ENCODE measurements at regions not wholly inside any gene's neighbourhood (a gene's known extent, or its start where the extent isn't known, plus 50 kb on each side); places are given as distances from the start of the nearest gene placed in this dataset.
"Not testable (repeated sequence)": the region's sequence is repeated elsewhere in the genome, so short reads cannot be mapped to it uniquely, and the experiment has no call there.

DNA sequence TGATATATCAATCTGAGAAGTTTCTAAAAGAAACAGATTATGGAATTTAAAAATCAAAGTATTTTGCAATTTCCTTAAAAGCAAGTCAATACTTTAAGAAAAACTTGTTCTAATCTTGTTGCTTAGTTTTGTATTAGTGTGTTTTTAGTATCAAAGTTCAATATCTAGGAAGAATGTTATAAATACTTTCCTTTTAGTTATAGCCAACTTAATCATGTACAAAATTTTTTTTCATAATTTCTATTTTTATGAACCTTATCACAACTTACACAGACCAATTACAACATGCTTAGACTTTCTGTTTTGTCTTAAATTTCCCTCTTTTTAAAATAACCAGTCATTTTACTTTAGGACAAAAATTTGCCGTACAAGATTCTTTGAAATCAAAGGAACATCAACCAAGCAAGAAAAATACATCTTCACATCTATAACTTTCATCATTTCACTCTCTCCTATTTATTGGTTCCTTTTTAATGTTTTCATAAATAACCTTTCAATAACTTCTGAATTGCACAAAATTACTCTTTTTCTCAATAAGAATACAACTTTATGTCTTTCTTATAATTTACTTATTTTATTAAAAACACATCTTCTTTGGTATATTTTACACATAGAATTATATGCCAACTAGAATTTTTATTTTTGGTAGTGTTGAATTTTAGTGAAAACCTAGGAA, 308.2 kb upstream of the GLI3 start (continued):
- TF ChIP-seq, protein P1, sequence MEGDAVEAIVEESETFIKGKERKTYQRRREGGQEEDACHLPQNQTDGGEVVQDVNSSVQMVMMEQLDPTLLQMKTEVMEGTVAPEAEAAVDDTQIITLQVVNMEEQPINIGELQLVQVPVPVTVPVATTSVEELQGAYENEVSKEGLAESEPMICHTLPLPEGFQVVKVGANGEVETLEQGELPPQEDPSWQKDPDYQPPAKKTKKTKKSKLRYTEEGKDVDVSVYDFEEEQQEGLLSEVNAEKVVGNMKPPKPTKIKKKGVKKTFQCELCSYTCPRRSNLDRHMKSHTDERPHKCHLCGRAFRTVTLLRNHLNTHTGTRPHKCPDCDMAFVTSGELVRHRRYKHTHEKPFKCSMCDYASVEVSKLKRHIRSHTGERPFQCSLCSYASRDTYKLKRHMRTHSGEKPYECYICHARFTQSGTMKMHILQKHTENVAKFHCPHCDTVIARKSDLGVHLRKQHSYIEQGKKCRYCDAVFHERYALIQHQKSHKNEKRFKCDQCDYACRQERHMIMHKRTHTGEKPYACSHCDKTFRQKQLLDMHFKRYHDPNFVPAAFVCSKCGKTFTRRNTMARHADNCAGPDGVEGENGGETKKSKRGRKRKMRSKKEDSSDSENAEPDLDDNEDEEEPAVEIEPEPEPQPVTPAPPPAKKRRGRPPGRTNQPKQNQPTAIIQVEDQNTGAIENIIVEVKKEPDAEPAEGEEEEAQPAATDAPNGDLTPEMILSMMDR (IDR thresholded peaks at IDR 0.05; ENCODE audit: poor library complexity, severe bottlenecking), result no peak

DNA sequence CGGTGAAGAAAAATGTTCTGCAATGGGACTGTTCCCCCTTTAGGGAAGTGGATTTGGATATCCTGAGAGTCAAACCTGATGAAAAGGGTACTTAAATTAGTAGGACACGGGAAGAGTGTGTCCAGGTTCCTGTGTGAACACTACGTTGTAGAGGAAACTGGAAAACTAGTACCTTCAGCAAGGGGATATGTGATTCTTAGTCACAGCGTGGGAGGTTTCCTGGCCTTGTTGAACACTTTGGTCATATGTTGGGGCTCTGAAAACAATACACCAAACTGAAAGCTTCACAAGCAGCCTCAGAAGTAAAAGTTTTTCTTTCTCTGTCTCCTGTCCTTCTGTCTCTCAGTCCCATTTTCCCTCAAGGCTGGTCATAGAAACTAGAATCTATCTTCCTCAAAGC, 306.9 kb upstream of the GLI3 start:
- H3K27me3 ChIP-seq (ENCODE audit: insufficient read depth, low read depth, low read length), result no peaks in the 10 kb centered on the region
- H3K4me2 ChIP-seq (ENCODE audit: low read length), result no peak overlapping the region
- no peaks in the 10 kb centered on the region for H3K9me2 ChIP-seq (ENCODE audit: insufficient read depth, low read length)
- H3K36me3 ChIP-seq (ENCODE audit: insufficient read depth, low read length), result no peaks in the 10 kb centered on the region
- no peak for TF ChIP-seq TAF1 (IDR thresholded peaks at IDR 0.05; ENCODE audit: low read depth)
- TF ChIP-seq POLR2AphosphoS5 (IDR thresholded peaks at IDR 0.05), result no peak
- no peak for TF ChIP-seq EZH2 (IDR thresholded peaks at IDR 0.05; ENCODE audit: borderline replicate concordance, insufficient read depth, low read length, poor library complexity, severe bottlenecking)
- no peak for TF ChIP-seq SMC3 (conservative IDR thresholded peaks at IDR 0.05; ENCODE audit: poor library complexity)
- no peak for TF ChIP-seq MXI1 (conservative IDR thresholded peaks at IDR 0.05; ENCODE audit: poor library complexity, severe bottlenecking)
- TF ChIP-seq, protein P1 (IDR thresholded peaks at IDR 0.05; ENCODE audit: poor library complexity, severe bottlenecking), result no peak
- TF ChIP-seq, protein P2, sequence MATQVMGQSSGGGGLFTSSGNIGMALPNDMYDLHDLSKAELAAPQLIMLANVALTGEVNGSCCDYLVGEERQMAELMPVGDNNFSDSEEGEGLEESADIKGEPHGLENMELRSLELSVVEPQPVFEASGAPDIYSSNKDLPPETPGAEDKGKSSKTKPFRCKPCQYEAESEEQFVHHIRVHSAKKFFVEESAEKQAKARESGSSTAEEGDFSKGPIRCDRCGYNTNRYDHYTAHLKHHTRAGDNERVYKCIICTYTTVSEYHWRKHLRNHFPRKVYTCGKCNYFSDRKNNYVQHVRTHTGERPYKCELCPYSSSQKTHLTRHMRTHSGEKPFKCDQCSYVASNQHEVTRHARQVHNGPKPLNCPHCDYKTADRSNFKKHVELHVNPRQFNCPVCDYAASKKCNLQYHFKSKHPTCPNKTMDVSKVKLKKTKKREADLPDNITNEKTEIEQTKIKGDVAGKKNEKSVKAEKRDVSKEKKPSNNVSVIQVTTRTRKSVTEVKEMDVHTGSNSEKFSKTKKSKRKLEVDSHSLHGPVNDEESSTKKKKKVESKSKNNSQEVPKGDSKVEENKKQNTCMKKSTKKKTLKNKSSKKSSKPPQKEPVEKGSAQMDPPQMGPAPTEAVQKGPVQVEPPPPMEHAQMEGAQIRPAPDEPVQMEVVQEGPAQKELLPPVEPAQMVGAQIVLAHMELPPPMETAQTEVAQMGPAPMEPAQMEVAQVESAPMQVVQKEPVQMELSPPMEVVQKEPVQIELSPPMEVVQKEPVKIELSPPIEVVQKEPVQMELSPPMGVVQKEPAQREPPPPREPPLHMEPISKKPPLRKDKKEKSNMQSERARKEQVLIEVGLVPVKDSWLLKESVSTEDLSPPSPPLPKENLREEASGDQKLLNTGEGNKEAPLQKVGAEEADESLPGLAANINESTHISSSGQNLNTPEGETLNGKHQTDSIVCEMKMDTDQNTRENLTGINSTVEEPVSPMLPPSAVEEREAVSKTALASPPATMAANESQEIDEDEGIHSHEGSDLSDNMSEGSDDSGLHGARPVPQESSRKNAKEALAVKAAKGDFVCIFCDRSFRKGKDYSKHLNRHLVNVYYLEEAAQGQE (IDR thresholded peaks at IDR 0.05; ENCODE audit: borderline replicate concordance), result no peak
- TF ChIP-seq RAD21 (conservative IDR thresholded peaks at IDR 0.05), result no peak
- TF ChIP-seq EP300 (conservative IDR thresholded peaks at IDR 0.05; ENCODE audit: poor library complexity, severe bottlenecking), result no peak
- no peaks in the 10 kb centered on the region for H3F3A ChIP-seq (ENCODE audit: insufficient read depth, low read length, poor library complexity, severe bottlenecking)
- no peak overlapping the region for H3K9ac ChIP-seq (ENCODE audit: low read length)
- no peaks in the 10 kb centered on the region for H3K79me2 ChIP-seq (replicated peaks; ENCODE audit: insufficient read depth, low read length)
- H3K4me3 ChIP-seq (ENCODE audit: low read length), result no peak overlapping the region
- H3K9me3 ChIP-seq (ENCODE audit: low read length), result no peaks in the 10 kb centered on the region
- no peaks in the 10 kb centered on the region for H4K20me1 ChIP-seq (ENCODE audit: insufficient read depth)
- H2AFZ ChIP-seq (ENCODE audit: low read depth, low read length), result no peak overlapping the region
- H3K27ac ChIP-seq (ENCODE audit: low read length), result no peak overlapping the region

DNA sequence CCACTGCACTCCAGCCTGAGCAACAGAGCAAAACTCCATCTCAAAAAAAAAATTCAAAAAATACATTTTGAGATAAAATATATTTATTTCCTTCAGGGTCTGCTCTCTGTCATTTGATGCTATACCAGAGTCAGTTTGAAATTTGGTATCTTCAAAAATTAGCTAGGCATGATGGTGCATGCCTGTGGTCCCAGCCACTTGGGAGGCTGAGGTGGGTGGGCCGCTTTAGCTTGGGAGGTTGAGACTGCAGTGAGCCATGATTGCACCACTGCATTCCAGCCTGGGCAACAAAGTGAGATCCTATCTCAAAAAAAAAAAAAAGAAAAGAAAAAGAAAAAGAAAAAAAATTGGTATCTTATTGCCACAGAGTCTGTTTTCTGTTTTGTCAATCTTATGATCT, 305.4 kb upstream of the GLI3 start:
- H4K20me1 ChIP-seq (ENCODE audit: insufficient read depth); H3K36me3 ChIP-seq (ENCODE audit: insufficient read depth, low read length); H3K79me2 ChIP-seq (replicated peaks; ENCODE audit: insufficient read depth, low read length); H3F3A ChIP-seq (ENCODE audit: insufficient read depth, low read length, poor library complexity, severe bottlenecking); H3K9ac ChIP-seq (ENCODE audit: low read length); H3K4me2 ChIP-seq (ENCODE audit: low read length); H3K9me2 ChIP-seq (ENCODE audit: insufficient read depth, low read length); H3K4me3 ChIP-seq (ENCODE audit: low read length); H3K9me3 ChIP-seq (ENCODE audit: low read length); H3K27ac ChIP-seq (ENCODE audit: low read length); H2AFZ ChIP-seq (ENCODE audit: low read depth, low read length); H3K27me3 ChIP-seq (ENCODE audit: insufficient read depth, low read depth, low read length): not testable (repeated sequence)

Measured in neural cell (in vitro differentiated cells).